PC-9 (cell line): ENCODE measurements at regions not wholly inside any gene's neighbourhood (a gene's known extent, or its start where the extent isn't known, plus 50 kb on each side); places are given as distances from the start of the nearest gene placed in this dataset.

Source experiments
- BruUV-seq: library from RNA; stranded (reverse); fragments of 400-500 nt; replicated peaks from 2 replicates; lab custom pipeline; 2021; lab: Mats Ljungman, UMichigan
- CTCF ChIA-PET: fragments of 300-600 bp; sonication (Branson Sonifier 250); formaldehyde crosslinking; loops from one replicate; lab custom pipeline; 2022; ENCODE audit warnings: antibody characterized with exemption; lab: Charles Lee
- POLR2A ChIA-PET: fragments of 300-600 bp; sonication (Branson Sonifier 250); formaldehyde crosslinking; loops from one replicate; lab custom pipeline; 2022; ENCODE audit warnings: antibody characterized with exemption; ENCODE audit not compliant: unreplicated experiment; lab: Charles Lee
- DNase-seq, 2 experiments: peaks; one replicate each; pipeline versions ENCODE4 v3.0.0 to v3.0.0-alpha.2; 2015 to 2022; ENCODE audit warnings: mixed read lengths in 1 of 2
- H2AFZ ChIP-seq: fragments of 200-600 bp; sonication (generic); 2 replicates; pipeline ENCODE4 v1.8.1; 2017; ENCODE audit warnings: antibody characterized with exemption
- H3F3A ChIP-seq: fragments of 200-600 bp; sonication (generic); 2 replicates; pipeline ENCODE4 v1.8.1; 2017; ENCODE audit warnings: antibody characterized with exemption, mild to moderate bottlenecking, low read depth; ENCODE audit not compliant: insufficient read depth
- H3K27ac ChIP-seq: fragments of 200-600 bp; sonication (generic); 2 replicates; pipeline ENCODE4 v1.6.1; 2016; ENCODE audit warnings: mixed run types
- H3K27me3 ChIP-seq: fragments of 200-600 bp; sonication (generic); 2 replicates; pipeline ENCODE4 v1.6.1; 2016; ENCODE audit warnings: low read depth, mixed run types; ENCODE audit not compliant: insufficient read depth
- H3K36me3 ChIP-seq: fragments of 200-600 bp; sonication (generic); 2 replicates; pipeline ENCODE4 v1.6.1; 2016; ENCODE audit warnings: low read depth, mixed run types
- H3K4me1 ChIP-seq: fragments of 200-600 bp; sonication (generic); replicated peaks from 2 replicates; pipeline ENCODE4 v1.6.1; 2016; ENCODE audit warnings: mixed run types; ENCODE audit not compliant: insufficient read depth
- H3K4me2 ChIP-seq: fragments of 200-600 bp; sonication (generic); 2 replicates; pipeline ENCODE4 v1.6.1; 2017; ENCODE audit warnings: mixed run types
- H3K4me3 ChIP-seq: fragments of 200-600 bp; sonication (generic); 2 replicates; pipeline ENCODE4 v1.6.1; 2016; ENCODE audit warnings: mixed run types
- H3K79me2 ChIP-seq: fragments of 200-600 bp; sonication (generic); 2 replicates; pipeline ENCODE4 v1.6.1; 2017; ENCODE audit warnings: low read depth, mixed run types
- H3K9me2 ChIP-seq: fragments of 200-600 bp; sonication (generic); 2 replicates; pipeline ENCODE4 v1.8.1; 2017; ENCODE audit warnings: mild to moderate bottlenecking; ENCODE audit not compliant: insufficient read depth
- H3K9me3 ChIP-seq: fragments of 200-600 bp; sonication (generic); 2 replicates; pipeline ENCODE4 v1.8.1; 2016; ENCODE audit warnings: low read depth; ENCODE audit not compliant: insufficient read depth
- H4K20me1 ChIP-seq: fragments of 200-600 bp; sonication (generic); 2 replicates; pipeline ENCODE4 v1.8.1; 2017; ENCODE audit not compliant: insufficient read depth
- CTCF ChIP-seq: fragments of 200-600 bp; sonication (generic); conservative IDR thresholded peaks from 2 replicates; pipeline ENCODE4 v1.6.1; 2017; ENCODE audit warnings: mixed run types, antibody characterized with exemption, mild to moderate bottlenecking, moderate library complexity
- EZH2 ChIP-seq: fragments of 200-600 bp; sonication (generic); IDR thresholded peaks from 2 replicates; pipeline ENCODE4 v1.8.0; 2017; ENCODE audit warnings: antibody characterized with exemption, low read depth
- intact Hi-C: fragments of 100-400 bp; cut with micrococcal nuclease; formaldehyde crosslinking; loops from one replicate; pipeline ENCODE4 v1.10.0; 2022; ENCODE audit not compliant: unreplicated experiment

GRCh38 chr13:33514362-33514761 is 228.8 kb upstream of the STARD13 start:
- Histone ChIP-seq H3K27me3 (no peaks in the 10 kb centered on the region), H3K4me3 (no peak overlapping the region), H3K9me2 (no peaks in the 10 kb centered on the region), H3K36me3 (no peaks in the 10 kb centered on the region), H3K9me3 (no peaks in the 10 kb centered on the region), H3K4me2 (no peak overlapping the region), H3F3A (no peaks in the 10 kb centered on the region), H4K20me1 (no peaks in the 10 kb centered on the region), H2AFZ (no peak overlapping the region), H3K4me1 (no peaks in the 10 kb centered on the region), H3K79me2 (no peaks in the 10 kb centered on the region), H3K27ac (no peak overlapping the region)
- TF ChIP-seq EZH2 (no peak), CTCF (no peak)
- no peak for DNase-seq
- BruUV-seq, result no TSS peak
- ChIA-PET CTCF (no interaction called here), POLR2A (no interaction called here)
- intact Hi-C loops, result no loop called here

DNA sequence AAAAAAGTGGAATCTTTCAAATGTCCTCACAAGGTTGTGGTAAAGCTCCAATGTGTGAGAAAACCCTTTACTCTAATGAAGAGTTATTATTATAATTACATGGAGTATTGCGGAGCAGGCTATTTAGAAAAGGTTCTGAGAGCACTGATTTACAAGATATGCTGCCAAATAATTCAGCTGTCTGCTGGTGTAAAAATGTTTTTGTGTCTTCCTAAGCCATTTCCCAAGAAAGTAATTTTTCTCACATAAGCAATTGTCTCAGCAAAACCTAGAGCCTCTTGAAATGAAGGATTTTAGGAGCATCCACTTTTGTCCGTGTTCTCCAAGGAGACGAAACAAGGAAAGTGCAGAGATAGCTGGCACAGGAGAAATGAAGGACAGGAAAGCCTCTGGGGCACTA is 229.6 kb upstream of the STARD13 start:
- no peaks in the 10 kb centered on the region for H3K79me2 ChIP-seq
- no peaks in the 10 kb centered on the region for H3K36me3 ChIP-seq
- H3K9me3 ChIP-seq, result no peaks in the 10 kb centered on the region
- ChIA-PET CTCF (no interaction called here), POLR2A (no interaction called here)
- H3K9me2 ChIP-seq, result no peaks in the 10 kb centered on the region
- intact Hi-C loops, result no loop called here
- no peak overlapping the region for H3K4me2 ChIP-seq
- no peak overlapping the region for H3K27ac ChIP-seq
- no peak overlapping the region for H2AFZ ChIP-seq
- no peaks in the 10 kb centered on the region for H3K27me3 ChIP-seq
- no peaks in the 10 kb centered on the region for H4K20me1 ChIP-seq
- H3F3A ChIP-seq, result no peaks in the 10 kb centered on the region
- DNase-seq, result no peak
- no peak overlapping the region for H3K4me3 ChIP-seq
- TF ChIP-seq EZH2 (no peak), CTCF (no peak)
- H3K4me1 ChIP-seq, result no peaks in the 10 kb centered on the region
- BruUV-seq, result no TSS peak

DNA sequence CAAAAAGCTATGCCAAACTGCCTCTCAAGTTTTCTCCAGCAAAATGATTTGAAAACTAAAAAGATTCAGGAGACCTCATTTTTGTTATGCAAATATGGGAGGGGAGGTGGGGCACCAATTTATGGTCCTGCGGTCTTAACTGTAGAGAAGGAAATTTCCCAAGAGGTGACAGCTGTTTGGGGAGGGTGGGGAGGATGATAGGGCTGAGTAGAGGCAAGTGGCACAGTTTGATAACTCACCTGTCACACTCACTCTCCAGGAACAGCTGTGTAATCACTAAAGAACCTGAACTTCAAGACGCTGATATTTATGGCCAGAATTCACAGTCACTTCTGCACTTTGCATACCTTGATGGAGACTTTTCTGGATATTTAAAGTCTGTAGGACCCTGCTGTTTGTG is 232.9 kb upstream of the STARD13 start:
- Histone ChIP-seq H4K20me1 (no peaks in the 10 kb centered on the region), H3F3A (no peaks in the 10 kb centered on the region), H2AFZ (no peak overlapping the region), H3K9me3 (no peaks in the 10 kb centered on the region), H3K27me3 (no peaks in the 10 kb centered on the region), H3K36me3 (no peaks in the 10 kb centered on the region), H3K4me3 (no peak overlapping the region), H3K79me2 (no peaks in the 10 kb centered on the region), H3K9me2 (no peaks in the 10 kb centered on the region), H3K27ac (no peak overlapping the region), H3K4me1 (no peaks in the 10 kb centered on the region), H3K4me2 (no peak overlapping the region)
- DNase-seq, result no peak
- CTCF ChIA-PET, result no interaction called here
- POLR2A ChIA-PET, result no interaction called here
- TF ChIP-seq CTCF (no peak), EZH2 (no peak)
- intact Hi-C loops, result no loop called here
- BruUV-seq, result no TSS peak
